T-helper 2 cell treated with Interferon-gamma antibody and Interleukin-4, amounts not matched to agents 100 ng/mL and 5 ng/mL, for 36 hours (primary cell): ENCODE measurements at regions not wholly inside any gene's neighbourhood (a gene's known extent, or its start where the extent isn't known, plus 50 kb on each side); places are given as distances from the start of the nearest gene placed in this dataset.

ENCODE experiments used
- intact Hi-C: fragments of 100-400 bp; cut with micrococcal nuclease; formaldehyde crosslinking; loops from one replicate; pipeline ENCODE4 v1.15.1; 2023

- intact Hi-C loops = no loop called here
Measured at GRCh38 chr6:170136541-170137175, 154.2 kb downstream of the DLL1 start.

GRCh38 chr6:170135821-170136471 is 154.9 kb downstream of the DLL1 start:
- intact Hi-C loops = no loop called here

GRCh38 chr6:170135461-170135820 is 155.4 kb downstream of the DLL1 start:
- intact Hi-C loops = no loop called here

- intact Hi-C loops = no loop called here
Measured at GRCh38 chr6:170134471-170135440, 156.1 kb downstream of the DLL1 start.

DNA sequence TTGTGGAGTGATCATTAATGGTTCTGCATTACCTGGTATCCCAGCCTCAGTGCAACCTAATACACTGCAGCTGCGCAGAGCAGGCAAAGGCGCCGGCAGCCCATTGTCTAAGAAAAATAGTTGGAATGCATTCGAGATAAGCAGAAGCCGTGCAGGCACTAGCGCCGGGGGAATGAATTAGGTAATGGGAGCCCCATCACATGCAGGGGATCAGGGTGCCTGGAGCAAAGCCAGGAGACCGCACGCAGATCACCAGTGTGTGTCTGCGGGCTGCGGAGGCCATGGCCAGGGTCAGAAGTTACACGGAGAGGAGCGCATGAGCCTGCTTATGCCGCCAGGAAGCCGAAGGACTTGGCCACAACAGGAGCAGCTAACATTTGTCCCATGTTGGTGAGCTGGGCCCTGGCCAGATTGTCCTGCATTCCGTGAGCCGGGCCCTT is 156.8 kb downstream of the DLL1 start:
- intact Hi-C loops = no loop called here

DNA sequence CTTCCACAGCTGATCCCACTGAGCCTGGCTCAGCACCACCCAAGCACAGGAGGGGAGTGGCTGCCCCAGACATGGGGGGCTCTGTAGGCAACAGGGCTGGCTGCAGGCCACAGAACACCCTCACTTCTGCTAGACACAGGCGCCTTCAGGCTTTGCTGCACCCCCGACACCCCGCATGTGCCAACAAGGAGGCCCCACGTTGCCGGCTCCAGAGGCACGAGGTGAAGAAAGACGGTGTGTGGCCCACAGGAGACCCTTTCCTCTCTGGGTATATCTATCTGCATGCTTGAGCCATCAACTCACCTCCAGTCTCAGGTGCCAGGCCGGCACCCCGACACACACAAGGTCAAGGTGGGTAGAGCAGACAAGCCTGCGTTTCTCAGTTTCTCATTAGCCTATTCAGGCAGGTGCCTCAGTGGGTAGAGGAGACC is 158.3 kb downstream of the DLL1 start:
- intact Hi-C loops = no loop called here

GRCh38 chr6:170132011-170132521 is 158.8 kb downstream of the DLL1 start:
- intact Hi-C loops = no loop called here

- intact Hi-C loops = no loop called here
Measured at GRCh38 chr6:170131351-170131750, 159.5 kb downstream of the DLL1 start.

DNA sequence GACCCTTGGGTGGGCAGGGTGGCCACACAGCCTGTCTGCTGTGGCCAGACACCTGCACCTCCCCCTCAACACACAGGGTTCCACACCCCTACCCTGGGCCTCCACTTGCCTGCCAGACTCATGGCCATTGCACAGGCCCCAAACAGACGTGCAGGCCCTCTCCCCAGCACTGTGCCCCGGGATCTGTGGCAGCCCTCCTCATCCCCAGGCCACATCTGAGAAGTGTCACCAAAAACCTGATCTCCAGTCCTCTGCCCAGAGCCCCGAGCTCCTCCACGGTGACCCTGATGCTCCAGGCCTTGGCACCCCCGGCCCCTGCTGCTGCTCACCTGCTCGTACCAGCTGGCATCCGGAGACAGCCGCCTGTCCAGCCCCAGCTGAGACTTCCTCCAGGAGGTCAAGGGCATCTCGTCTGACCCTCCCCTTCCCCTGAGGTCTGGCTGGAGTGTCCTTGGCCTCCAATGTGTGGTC is 160.1 kb downstream of the DLL1 start:
- intact Hi-C loops = no loop called here

- intact Hi-C loops = no loop called here
Measured at GRCh38 chr6:170130201-170130621, 160.7 kb downstream of the DLL1 start.

GRCh38 chr6:170129691-170130171 is 161.1 kb downstream of the DLL1 start:
- intact Hi-C loops = no loop called here

DNA sequence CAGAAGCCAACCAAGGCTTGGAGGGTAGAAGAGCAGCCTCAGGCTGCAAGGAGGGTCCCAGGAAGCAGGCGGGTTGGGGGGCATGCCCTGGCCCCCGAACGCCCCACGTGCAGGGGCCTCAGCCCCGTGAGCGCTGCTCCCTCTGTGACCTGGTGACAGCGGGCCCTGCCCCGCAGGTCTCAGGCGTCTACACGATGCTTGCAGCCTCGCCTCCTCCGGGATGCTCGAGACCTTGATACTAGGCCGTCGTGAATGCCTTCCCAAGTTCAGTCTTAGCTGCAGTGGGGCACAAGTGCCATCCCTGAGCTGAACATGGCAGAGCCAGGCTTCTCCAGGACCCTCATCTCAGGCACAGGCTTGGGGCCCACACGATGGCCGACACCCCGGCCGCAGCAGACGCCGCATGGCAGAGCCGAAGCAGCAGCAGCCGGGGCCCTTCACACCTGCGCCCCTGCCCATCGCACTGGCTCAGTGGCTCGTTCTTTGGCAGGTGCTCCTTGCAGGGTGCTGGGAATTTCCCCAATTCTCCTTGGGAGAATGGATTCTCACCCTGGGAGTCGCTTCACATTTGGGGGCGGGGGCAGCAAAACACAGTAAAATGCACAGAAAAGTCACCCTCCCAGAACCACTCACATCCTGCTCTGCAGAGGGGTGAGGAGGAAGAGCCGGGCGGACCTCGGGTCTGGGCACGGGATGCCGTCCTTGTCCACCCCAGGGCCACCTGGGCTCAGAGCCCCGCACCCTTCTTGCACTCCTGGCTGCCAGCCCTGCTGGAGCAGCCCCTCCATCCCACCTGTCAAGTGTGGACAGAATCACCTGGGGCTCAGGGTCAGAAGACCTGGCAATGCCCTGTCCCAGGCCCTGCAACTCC is 161.8 kb downstream of the DLL1 start:
- intact Hi-C loops = no loop called here

- intact Hi-C loops = no loop called here
Measured at GRCh38 chr6:170128346-170128745, 162.5 kb downstream of the DLL1 start.

GRCh38 chr6:170127151-170127550 is 163.7 kb downstream of the DLL1 start:
- intact Hi-C loops = no loop called here

DNA sequence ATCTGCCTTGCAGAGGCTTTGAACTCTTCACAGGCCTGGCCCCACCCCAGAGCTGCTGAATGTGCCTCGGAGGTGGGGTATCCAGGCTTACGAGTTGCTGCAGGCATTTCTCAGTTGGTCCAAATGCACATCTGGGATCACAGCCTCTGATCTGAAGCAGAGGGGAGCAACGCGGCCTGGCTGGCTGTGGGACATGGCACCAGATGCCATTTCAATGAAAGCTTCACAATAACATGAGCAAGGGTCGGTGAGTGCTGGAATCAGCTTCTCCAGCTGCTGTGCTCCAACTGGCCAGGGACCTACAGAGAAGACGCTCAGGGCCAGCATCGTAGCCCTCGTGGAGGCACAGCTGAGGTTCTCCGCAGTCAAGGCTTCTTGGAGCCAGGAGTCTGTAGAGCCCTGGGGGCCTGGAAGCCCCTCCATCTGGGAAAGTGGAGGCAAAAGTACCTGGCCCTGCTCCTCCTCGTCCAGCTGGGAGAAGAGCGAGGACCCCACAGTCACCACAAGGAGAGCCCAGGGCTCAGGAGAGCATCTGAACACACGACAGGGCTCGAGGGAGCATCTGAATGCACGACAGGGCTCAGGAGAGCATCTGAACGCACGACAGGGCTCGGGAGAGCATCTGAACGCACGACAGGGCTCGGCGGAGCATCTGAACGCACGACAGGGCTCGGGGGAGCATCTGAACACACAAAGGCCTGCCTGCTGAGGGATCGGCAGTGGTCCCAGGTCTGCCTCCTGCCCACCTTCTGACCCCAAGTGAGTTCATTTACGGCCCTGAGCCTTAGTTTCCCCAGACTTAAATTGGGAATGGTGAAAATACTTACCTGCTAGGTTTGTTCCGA is 165.2 kb downstream of the DLL1 start:
- intact Hi-C loops = no loop called here

DNA sequence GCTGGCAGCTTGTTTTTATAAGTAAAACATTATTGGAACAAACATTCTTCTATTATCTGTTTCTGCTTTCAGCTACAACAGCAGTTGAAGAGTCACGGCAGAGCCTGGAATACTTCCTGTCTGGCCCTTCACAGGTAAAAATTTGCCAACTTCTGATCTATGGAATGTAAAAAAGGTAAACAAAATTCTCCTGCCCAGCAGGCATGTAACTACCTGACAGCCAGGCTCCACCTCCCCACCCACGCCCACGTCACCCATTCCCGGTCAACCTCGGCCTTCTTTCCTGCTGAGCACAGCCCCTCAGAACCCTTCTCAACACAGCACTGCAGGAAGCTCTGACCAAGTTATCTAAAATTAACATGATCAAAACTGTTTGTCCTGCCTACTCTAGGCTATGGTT is 166.0 kb downstream of the DLL1 start:
- intact Hi-C loops = no loop called here

- intact Hi-C loops = no loop called here
Measured at GRCh38 chr6:170124150-170124549, 166.7 kb downstream of the DLL1 start.

DNA sequence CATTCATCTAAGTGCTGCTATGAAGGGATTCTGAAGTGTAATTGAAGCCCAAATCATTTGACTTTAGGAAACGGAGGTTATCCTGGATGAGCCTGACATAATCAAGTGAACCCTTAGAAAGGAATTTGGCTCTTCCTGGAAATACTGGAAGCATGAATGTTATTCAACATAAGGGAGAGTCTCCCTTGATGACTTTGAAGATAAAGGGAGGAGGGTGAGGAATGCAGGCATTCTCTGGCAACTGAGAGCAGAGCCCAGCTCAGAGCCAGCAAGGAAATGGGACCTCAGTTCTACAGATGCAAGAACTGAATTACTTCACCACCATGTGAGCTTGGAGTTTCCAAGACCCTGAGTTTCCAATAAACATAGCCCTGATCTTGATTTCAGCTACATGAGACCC is 168.2 kb downstream of the DLL1 start:
- intact Hi-C loops = no loop called here

GRCh38 chr6:170117111-170117972 is 173.5 kb downstream of the DLL1 start:
- intact Hi-C loops = no loop called here
